HepG2 (cell line): ENCODE measurements at regions not wholly inside any gene's neighbourhood (a gene's known extent, or its start where the extent isn't known, plus 50 kb on each side); places are given as distances from the start of the nearest gene placed in this dataset.
A peak's percentile ranks its signal among the peaks of the same experiment; 100 is the strongest.

Source experiments
- CAMTA2 ChIP-seq: sonication (generic); formaldehyde crosslinking; IDR thresholded peaks from 2 replicates; pipeline ENCODE4 v1.4.0; 2020; ENCODE audit warnings: mild to moderate bottlenecking, missing genetic modification reagents, borderline replicate concordance
- CEBPG ChIP-seq: IDR thresholded peaks from 2 replicates; pipeline ENCODE4 v1.6.1; 2016
- FOXP4 ChIP-seq: sonication (generic); formaldehyde crosslinking; IDR thresholded peaks from 2 replicates; pipeline ENCODE4 v1.4.0; 2020; ENCODE audit warnings: missing genetic modification reagents
- HMGXB3 ChIP-seq: sonication (generic); formaldehyde crosslinking; IDR thresholded peaks from 2 replicates; pipeline ENCODE4 v1.4.0; 2020; ENCODE audit warnings: missing genetic modification reagents, borderline replicate concordance
- HOMEZ ChIP-seq: IDR thresholded peaks from 2 replicates; pipeline ENCODE4 v1.6.1; 2016; ENCODE audit warnings: low read depth
- KDM3A ChIP-seq: IDR thresholded peaks from 2 replicates; pipeline ENCODE4 v1.6.1; 2018; ENCODE audit warnings: low read depth, missing compliant biosample characterization
- NCOA2 ChIP-seq: sonication (generic); formaldehyde crosslinking; IDR thresholded peaks from 2 replicates; pipeline ENCODE4 v1.8.0; 2022; ENCODE audit warnings: inconsistent platforms
- NFIB ChIP-seq: sonication (generic); formaldehyde crosslinking; IDR thresholded peaks from 2 replicates; pipeline ENCODE4 v1.9.0; 2021; ENCODE audit warnings: missing genetic modification reagents, mild to moderate bottlenecking, borderline replicate concordance
- POGZ ChIP-seq: sonication (generic); formaldehyde crosslinking; IDR thresholded peaks from 2 replicates; pipeline ENCODE4 v1.4.0; 2020; ENCODE audit warnings: mild to moderate bottlenecking, missing genetic modification reagents
- PRPF4 ChIP-seq: fragments of 200-400 bp; formaldehyde crosslinking; IDR thresholded peaks from 2 replicates; pipeline ENCODE4 v1.6.1; 2016; ENCODE audit warnings: low read length, low read depth; ENCODE audit not compliant: poor library complexity, severe bottlenecking
- SALL1 ChIP-seq: sonication (generic); formaldehyde crosslinking; IDR thresholded peaks from 2 replicates; pipeline ENCODE4 v1.8.0; 2022; ENCODE audit warnings: mild to moderate bottlenecking, missing genetic modification reagents
- SNRNP70 ChIP-seq: fragments of 200-400 bp; formaldehyde crosslinking; IDR thresholded peaks from 2 replicates; pipeline ENCODE4 v1.6.1; 2017; ENCODE audit warnings: mild to moderate bottlenecking, low read depth, low read length, moderate library complexity
- SOX13 ChIP-seq, 3 experiments: fragments of 450-650 bp in 1 of 3; sonication (generic) in 1 of 3; formaldehyde crosslinking in 1 of 3; IDR thresholded peaks in 2 of 3; conservative IDR thresholded peaks in 1 of 3; 2 replicates each; pipeline versions ENCODE4 v1.5.0 to v1.6.1; 2016 to 2020; ENCODE audit warnings: antibody characterized with exemption in 1 of 3, mild to moderate bottlenecking in 1 of 3, missing compliant biosample characterization in 1 of 3, missing genetic modification reagents in 1 of 3, moderate library complexity in 1 of 3
- SOX5 ChIP-seq: IDR thresholded peaks from 2 replicates; pipeline ENCODE4 v1.6.1; 2016; ENCODE audit warnings: borderline replicate concordance
- THRA ChIP-seq: sonication (generic); formaldehyde crosslinking; IDR thresholded peaks from 2 replicates; pipeline ENCODE4 v1.4.0; 2020; ENCODE audit warnings: missing genetic modification reagents, borderline replicate concordance
- ZEB1 ChIP-seq: IDR thresholded peaks from 2 replicates; pipeline ENCODE4 v1.6.1; 2012; ENCODE audit warnings: mild to moderate bottlenecking, low read depth, inconsistent platforms; ENCODE audit not compliant: insufficient replicate concordance
- ZNF556 ChIP-seq: sonication (generic); formaldehyde crosslinking; IDR thresholded peaks from 2 replicates; pipeline ENCODE4 v1.4.0; 2020; ENCODE audit warnings: mild to moderate bottlenecking, missing genetic modification reagents, borderline replicate concordance
- TF ChIP-seq, protein P1 (sequence below): sonication (generic); formaldehyde crosslinking; IDR thresholded peaks from 2 replicates; pipeline ENCODE4 v1.9.0; 2022; ENCODE audit warnings: low read depth, missing genetic modification reagents

DNA sequence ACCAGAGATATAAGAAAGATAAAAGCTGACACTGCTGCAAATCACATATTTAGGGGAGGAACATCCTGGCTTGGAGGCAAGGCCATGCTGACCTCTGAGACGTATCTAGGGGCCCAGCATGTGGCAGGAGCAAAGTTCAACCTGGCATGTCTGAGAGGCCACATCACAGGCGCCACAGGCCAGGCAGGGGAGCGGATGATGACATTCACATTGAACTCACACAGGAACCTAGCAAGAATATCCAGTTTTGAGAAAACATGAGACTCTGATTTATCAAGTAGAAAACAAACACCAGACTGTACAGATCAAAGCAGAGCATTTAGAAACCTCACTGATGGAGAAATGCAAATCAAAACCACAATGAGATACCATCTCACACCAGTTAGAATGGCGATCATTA lies 64.2 kb upstream of the STK32A start (continued):
- TF ChIP-seq THRA (CRISPR knock-in tag): peak; percentile 76
- TF ChIP-seq ZNF556 (CRISPR knock-in tag): peak; percentile 55; the same call in 1 of the 2 replicates
- TF ChIP-seq POGZ: peak; percentile 77
- TF ChIP-seq SALL1: peak; percentile 99
- peak; percentile 74 for TF ChIP-seq CEBPG (CRISPR knock-in tag)
- peak; percentile 36; the same call in 1 of the 2 replicates for TF ChIP-seq HMGXB3 (CRISPR knock-in tag)
- peak; percentile 85; the same call in 1 of the 2 replicates for TF ChIP-seq SOX5
- no peak for TF ChIP-seq PRPF4
- TF ChIP-seq FOXP4 (CRISPR knock-in tag): peak; percentile 79
- TF ChIP-seq NCOA2: peak; percentile 93
- no peak for TF ChIP-seq NFIB (CRISPR knock-in tag)
- peak; percentile 48 for TF ChIP-seq ZEB1
- TF ChIP-seq SOX13 (IDR thresholded peaks at IDR 0.05): no peak; the same call in 1 of the 2 replicates
- TF ChIP-seq SOX13 (CRISPR knock-in tag; conservative IDR thresholded peaks at IDR 0.05 in 1 of 2, IDR thresholded peaks at IDR 0.05 in 1 of 2): peak in 1 of 2 experiments; percentile 81; a peak in 2 of 4 replicates
- TF ChIP-seq HOMEZ (CRISPR knock-in tag): peak; percentile 54
- TF ChIP-seq SNRNP70: no peak
- no peak for TF ChIP-seq CAMTA2 (CRISPR knock-in tag)
- 0 out of 2 replicates have a peak, but pooled peaks have one; percentile 29 for TF ChIP-seq KDM3A
- TF ChIP-seq, protein P1, sequence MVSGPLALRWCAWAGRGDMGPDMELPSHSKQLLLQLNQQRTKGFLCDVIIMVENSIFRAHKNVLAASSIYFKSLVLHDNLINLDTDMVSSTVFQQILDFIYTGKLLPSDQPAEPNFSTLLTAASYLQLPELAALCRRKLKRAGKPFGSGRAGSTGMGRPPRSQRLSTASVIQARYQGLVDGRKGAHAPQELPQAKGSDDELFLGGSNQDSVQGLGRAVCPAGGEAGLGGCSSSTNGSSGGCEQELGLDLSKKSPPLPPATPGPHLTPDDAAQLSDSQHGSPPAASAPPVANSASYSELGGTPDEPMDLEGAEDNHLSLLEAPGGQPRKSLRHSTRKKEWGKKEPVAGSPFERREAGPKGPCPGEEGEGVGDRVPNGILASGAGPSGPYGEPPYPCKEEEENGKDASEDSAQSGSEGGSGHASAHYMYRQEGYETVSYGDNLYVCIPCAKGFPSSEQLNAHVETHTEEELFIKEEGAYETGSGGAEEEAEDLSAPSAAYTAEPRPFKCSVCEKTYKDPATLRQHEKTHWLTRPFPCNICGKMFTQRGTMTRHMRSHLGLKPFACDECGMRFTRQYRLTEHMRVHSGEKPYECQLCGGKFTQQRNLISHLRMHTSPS (CRISPR knock-in tag): peak; percentile 63; the same call in 1 of the 2 replicates
